Activated CD8-positive, alpha-beta memory T cell treated with anti-CD3 and anti-CD28 coated beads for 36 hours (primary cell): ENCODE measurements at regions not wholly inside any gene's neighbourhood (a gene's known extent, or its start where the extent isn't known, plus 50 kb on each side); places are given as distances from the start of the nearest gene placed in this dataset.
"Not testable (repeated sequence)": the region's sequence is repeated elsewhere in the genome, so short reads cannot be mapped to it uniquely, and the experiment has no call there.

Experiments
- CTCF ChIA-PET: fragments of 350-600 bp; sonication (Branson Sonifier 250); formaldehyde crosslinking; loops from one replicate; lab custom pipeline; 2021; ENCODE audit warnings: antibody characterized with exemption; lab: Charles Lee
- POLR2A ChIA-PET: fragments of 350-600 bp; sonication (Branson Sonifier 250); formaldehyde crosslinking; loops from one replicate; lab custom pipeline; 2021; ENCODE audit warnings: antibody characterized with exemption; lab: Charles Lee

DNA sequence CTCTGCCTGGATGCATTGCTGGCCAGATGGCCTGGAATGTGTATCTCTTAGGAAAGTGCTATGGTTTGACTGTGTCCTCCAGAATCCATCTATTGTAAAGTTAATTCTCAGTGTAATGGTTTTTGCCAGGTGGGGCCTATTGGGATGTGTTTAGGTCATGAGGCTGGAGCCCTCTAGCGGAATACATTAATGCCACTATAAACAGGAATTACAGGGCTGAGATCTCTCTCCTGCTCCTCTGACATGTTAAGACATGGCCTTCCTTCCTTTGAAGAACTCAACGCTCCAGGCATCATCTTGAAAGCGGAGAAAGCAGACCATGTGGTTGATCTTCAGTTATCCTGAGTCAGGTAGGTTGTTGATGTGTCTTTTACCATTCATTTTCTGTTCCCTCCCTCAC is 276.4 kb downstream of the RPIA start:
- CTCF ChIA-PET, result no interaction called here

DNA sequence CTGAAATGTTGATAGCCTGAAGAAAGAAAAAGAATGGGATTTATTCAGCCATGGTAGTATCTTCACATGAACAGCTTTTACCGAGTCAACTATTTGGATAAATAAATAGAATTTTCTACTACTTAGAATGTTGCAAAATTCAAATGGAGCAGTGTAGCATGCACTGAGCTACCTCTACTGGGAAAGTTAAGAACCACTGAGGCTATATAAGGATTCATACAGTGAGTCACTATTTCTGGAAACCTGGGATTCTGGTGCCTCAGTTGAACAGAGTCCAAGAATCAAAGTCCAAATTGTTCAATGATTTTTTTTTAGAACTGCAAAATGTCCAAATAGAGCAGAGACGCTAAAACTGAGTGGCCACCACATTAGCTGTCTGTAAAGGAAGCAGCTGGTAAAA is 286.5 kb downstream of the RPIA start:
- CTCF ChIA-PET, POLR2A ChIA-PET: not testable (repeated sequence)

More for the DNA sequence above, 276.4 kb downstream of the RPIA start:
- POLR2A ChIA-PET, result no interaction called here

DNA sequence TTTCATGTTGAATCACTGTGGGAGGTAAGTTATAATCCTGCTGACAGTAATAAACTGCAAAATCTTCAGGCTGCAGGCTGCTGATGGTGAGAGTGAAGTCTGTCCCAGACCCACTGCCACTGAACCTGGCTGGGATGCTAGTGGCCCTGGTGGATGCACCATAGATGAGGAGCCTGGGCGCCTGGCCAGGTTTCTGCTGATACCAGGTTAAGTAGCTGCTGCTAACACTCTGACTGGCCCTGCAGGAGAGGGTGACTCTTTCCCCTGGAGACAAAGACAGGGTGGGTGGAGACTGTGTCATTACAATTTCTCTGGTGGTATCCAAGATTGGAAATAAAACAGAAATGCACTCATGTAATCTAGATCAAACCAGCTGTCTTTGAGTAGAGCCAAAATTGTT is 287.0 kb downstream of the RPIA start:
- CTCF ChIA-PET, POLR2A ChIA-PET: not testable (repeated sequence)

DNA sequence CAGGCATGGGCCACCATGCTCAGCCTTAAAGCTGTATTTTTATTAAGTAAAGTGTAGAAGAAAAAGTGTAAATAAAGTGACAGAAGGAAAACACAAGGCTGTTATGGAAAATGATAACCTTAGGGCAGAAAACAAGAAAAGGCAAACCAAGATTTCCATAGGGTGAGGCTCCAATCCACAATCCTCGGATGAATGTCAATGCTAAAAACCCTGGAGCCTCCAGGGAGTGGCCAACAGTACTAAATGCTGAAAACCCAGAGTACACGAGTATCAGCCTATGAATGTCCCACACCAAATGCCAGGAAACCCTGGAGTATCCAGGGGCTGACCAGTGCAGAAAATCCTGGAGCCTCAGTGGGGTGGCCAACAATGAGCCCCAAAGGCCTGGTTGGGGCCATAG is 292.6 kb downstream of the RPIA start:
- CTCF ChIA-PET, POLR2A ChIA-PET: not testable (repeated sequence)

DNA sequence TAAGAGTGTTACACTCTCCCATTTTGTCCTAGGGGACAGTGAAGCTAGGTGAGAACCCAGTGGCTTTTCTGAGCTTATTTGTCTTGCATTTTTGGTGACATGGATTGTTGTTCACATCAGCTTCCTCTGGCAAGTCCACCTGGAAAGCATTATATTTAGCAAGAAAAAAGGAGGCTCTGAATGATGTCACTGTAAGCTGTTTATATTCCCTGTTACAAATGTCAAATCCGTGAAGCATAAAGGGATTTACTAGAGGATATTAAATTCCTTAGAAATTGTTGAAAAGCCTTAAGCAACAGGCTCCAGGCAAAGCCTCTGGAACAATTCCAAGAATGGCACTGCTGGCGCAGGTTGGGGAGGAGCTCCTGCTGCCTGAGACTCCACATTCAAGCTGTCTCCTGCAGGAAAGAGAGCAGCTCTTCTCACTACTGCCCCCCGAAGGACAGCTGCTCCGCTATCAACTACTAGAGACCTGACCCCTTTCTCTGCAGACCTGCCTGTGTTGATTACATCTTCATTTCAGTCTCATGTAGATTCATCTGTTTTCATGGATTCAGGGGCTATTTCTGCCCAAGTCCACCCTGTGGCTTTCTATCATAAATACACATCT is 295.4 kb downstream of the RPIA start:
- POLR2A ChIA-PET, CTCF ChIA-PET: not testable (repeated sequence)

DNA sequence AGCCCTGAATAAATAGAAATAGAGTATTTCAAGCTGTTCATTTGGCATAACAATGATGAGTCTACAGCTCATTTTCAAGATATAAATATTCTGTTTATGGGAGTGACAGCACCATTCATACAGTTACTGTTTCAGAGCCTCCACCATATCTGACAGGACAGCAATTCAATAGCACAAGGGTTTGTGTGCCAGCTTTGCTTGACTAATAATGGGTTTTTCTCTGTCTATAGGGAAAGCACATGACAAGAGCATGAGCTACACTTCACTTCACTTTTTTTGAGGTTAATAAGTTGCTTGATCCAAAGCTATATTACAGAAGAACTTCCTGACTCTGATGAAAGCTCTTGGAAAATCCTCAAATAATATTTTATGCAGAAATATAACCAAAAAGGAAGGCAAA is 297.1 kb downstream of the RPIA start:
- POLR2A ChIA-PET, CTCF ChIA-PET: not testable (repeated sequence)

DNA sequence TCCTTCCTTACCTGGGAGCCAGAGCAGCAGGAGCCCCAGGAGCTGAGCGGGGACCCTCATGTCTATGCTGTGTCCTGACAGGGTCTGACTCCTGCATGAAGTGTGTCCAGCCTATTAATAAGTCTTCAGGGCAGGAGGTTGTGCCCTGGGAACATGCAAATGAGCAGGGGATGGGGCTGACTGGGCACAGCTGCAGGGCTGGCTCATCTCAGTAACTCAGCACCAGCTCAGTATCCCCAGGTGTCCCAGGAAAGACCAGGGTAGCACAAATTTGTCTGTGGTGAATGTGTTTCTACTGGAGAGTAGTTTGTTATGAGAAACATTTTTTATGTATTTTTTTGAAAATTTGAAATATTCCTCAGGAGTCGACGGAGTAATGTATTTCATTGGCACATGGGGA is 301.3 kb downstream of the RPIA start:
- CTCF ChIA-PET, POLR2A ChIA-PET: not testable (repeated sequence)

DNA sequence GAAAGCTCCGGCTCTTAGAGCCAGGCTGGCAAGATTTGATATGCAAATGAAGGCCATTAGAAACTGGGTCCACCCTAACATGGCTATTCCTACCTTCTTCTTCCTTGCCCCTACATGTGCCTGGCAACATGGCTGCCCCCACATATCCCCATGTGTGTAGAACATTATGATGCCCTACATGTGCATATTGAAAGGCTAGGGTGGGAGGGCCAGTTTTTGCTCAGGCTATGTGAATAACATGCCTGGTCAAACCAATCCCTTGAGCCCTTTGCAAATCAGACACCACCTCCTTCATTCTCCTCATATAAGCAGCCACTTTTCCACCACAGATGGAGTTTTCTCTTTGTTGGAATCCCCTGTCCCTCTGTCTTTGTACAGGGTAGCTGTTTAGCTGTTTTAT is 303.4 kb downstream of the RPIA start:
- POLR2A ChIA-PET, CTCF ChIA-PET: not testable (repeated sequence)

DNA sequence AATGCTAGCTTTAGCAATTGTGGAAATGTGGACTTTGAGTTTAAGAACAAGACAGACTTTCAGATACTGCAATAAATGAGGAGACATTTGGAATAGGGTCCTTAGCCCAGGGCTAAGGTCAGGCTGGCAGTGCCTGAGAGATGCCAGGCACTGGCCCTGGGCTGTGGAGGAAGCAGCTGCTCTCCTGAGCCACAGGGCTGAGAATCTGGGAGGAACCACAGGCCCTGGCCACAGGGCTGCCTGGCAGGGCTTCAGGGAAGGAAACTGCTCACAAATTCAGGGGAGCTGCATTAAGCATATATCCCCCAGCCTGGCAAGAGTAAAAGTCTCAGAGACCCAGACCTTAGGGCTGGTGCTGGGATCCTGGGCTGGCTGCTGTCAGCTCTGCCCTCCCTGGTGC is 305.1 kb downstream of the RPIA start:
- CTCF ChIA-PET, POLR2A ChIA-PET: not testable (repeated sequence)

DNA sequence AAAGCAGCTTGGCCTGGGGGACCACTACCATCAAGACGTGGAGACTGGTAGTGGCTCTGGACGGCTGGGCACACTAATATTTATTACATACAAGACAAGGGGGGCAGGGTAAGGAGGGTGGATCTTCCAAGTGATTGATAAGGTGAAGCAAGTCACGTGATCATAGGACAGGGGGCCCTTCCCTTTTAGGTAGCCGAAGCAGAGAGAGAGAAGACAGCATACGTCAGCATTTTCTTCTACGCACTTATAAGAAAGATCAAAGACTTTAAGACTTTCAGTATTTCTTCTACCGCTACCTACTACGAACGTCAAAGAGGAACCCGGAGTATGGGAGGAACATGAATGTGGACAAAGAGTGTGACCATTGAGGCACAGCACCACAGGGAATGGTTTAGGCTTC is 307.9 kb downstream of the RPIA start:
- ChIA-PET CTCF (no interaction called here), POLR2A (no interaction called here)

DNA sequence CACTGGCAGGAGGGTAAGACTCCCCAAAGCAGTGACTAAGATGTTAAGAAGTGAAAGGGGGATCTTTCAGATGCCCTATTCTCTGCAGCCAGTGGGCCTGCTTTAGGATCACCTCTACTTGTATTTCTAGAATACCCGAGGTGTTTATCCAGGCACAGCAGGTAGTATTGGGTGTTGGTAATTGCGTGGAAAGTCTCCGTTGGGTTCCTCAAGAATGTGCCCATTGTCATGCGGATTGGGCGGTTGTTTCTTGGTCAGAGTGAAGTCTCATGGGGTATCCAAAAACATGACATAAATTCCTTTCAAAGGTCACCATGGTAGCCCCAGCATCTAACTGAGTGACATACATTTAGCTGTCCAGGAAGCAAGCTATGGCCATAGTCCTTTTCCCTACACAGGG is 308.8 kb downstream of the RPIA start:
- POLR2A ChIA-PET, result no interaction called here

DNA sequence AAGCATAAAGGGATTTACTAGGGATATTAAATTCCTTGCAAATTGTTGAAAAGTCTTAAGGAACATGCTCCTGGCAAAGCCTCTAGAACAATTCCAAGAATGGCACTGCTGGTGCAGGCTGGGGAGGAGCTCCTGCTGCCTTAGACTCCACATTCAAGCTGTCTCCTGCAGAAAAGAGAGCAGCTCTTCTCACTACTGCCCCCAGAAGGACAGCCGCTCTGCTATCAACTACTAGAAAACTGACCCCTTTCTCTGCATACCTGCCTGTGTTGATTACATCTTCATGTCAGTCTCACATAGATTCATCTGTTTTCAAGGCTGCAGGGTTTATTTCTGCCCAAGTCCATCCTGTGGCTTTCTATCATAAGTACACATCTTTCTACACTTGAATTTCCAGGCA is 312.8 kb downstream of the RPIA start:
- CTCF ChIA-PET, POLR2A ChIA-PET: not testable (repeated sequence)

More for the DNA sequence above, 308.8 kb downstream of the RPIA start:
- CTCF ChIA-PET, result no interaction called here

DNA sequence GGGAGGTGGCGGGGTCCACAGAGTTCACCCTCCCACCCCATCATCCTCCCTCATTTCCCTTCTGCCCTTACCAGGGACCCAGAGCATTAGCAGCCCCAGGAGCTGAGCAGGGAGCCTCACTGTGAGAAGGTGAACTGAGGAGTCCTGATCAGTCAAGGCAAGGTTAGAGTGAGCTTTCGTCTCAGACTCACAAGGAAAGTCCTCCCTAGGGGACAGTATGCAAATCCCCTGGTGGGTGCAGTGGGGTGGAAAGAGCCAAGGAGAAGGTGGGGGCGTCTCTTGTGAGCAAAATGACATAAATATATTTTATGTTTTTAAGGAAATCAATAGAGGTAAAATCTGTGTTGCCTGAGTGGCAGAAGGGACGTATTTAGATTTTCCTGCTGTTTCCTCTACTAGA is 329.1 kb downstream of the RPIA start:
- CTCF ChIA-PET, POLR2A ChIA-PET: not testable (repeated sequence)

DNA sequence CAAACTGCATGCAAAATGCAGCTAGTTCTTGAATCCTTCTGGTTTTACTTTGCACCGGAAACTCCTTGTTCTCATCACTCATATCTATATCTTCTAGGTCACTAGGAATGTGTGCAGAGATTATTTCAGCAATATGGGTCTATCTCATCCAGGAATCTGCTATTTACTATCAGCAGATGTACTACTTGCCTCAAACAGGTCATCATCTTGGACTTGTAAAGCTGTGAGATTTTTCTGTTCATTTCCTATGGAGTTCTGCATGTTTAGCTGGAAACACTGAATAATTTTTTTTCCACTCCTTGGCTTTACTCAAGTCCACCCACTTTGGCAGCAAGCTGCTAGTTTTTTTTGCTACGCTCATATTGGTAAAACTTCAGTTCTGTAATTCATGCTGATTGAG is 334.8 kb downstream of the RPIA start:
- CTCF ChIA-PET, POLR2A ChIA-PET: not testable (repeated sequence)

DNA sequence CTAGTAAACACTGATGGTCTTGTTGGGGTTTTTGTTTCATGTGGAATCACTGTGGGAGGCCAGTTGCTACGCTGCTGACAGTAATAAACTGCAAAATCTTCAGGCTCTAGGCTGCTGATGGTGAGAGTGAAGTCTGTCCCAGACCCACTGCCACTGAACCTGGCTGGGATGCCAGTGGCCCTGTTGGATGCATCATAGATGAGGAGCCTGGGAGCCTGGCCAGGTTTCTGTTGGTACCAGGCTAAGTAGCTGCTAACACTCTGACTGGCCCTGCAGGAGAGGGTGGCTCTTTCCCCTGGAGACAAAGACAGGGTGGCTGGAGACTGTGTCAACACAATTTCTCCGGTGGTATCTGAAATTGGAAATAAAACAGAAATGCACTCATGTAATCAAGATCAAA is 335.6 kb downstream of the RPIA start:
- POLR2A ChIA-PET, CTCF ChIA-PET: not testable (repeated sequence)

DNA sequence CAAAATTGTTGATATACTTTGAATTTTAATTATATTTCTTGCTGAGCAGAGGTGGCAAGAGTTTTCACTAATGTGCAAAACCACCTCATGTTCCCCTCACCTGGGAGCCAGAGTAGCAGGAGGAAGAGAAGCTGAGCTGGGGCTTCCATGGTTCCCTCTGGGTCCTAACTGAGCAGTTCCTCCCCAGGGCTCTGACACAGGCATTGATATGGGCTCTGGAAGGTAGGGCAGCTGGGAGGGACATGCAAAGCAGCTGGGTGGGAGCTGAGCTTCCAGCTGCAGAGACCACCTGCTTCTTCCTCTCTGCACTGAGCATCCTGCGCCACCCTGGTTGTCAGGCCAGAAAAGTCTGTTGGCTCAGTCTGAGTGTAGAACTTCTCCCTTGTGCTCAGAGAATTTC is 336.1 kb downstream of the RPIA start:
- POLR2A ChIA-PET, CTCF ChIA-PET: not testable (repeated sequence)

DNA sequence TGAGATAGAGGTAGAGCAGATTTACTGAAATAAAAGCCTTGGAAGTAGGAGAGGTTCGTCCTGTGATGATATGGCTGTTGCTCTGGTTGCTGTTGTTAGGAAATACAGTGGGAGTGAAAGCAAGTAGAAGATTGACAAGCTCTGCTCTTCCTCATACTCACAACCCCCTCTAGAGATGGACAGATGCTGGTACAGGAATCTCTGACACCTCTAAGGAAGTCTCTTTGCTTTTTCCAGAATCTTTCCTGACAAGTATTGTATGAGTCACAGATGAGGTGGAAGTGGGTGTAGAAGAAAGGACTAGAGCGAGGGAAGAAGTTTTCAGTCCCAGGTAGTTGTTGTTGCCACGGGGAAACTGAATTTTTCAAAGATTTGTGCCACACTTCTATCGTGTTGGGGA is 337.8 kb downstream of the RPIA start:
- CTCF ChIA-PET, POLR2A ChIA-PET: not testable (repeated sequence)

DNA sequence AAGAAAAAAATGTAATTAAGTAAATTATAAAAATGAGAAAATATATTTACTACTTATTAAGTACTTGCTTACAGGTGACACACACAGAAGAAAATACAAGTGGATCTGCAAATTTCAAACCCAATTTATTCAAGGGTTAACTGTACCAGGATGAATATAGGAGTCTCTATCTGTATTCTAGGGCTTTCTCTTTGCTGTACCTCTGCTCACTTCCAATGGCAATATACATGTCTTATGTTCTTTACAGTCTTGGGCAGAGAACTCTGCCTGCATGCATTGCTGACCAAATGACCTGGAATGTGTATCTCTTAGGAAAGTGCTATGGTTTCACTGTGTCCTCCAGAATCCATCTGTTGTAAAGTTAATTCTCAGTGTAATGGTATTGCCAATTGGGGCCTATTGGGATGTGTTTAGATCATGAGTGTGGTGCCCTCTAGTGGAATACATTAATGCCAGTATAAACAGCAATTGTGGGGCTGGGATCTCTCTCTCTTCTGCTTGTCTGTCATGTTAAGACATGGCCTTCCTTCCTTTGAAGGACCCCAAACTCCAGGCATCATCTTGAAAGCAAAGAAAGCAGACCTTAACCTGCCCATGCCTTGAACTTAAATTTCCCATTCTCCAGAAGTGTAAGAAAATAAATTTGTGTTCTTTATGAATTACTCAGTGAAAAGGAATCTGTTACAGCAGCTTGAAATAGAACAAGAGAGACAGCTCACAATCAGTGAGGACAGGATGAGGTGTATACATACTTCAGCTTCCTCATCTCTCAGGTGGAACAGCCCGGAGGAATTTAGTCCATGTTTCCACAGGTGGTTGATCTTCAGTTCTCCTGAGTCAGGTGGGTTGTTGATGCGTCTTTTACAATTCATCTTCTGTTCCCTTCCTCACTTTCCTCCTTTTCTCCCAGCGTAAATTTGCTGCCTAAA is 356.9 kb downstream of the RPIA start:
- POLR2A ChIA-PET, CTCF ChIA-PET: not testable (repeated sequence)

DNA sequence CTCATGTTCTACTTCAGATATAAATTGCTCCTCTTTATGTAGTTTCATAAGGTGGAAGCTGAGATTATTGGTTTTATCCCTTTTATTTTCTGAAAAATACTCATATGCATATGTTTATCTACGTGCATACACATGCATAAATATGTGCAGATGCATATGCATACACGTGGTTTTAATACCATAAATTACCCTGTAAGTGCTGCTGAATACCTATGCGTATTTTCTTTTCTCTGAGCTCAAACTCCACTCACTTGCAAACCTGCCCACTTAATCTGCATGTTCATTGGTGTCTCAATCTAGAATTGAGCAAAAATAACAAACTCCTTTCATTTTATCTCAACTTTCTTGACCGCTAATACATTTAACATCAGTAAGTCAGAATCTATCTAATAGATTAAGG is 367.1 kb downstream of the RPIA start:
- POLR2A ChIA-PET, CTCF ChIA-PET: not testable (repeated sequence)

DNA sequence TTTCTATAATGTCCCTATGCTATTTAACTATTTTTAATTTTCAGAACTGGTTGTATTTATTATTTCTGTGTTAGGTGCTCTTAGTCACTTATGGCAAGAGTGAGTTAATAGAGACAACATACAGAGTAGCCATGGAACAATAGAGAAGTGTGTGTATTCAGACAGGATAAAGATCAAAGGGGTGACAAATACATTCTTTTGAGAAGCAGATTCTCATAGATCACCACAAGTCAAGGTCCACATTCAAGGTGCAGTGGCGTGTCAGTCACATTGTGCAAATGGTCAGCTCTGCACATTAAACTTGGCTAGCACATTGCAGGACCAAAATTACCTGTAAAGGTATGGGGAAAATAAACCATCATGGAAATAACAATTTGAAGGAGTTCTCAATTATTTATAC is 369.7 kb downstream of the RPIA start:
- POLR2A ChIA-PET, CTCF ChIA-PET: not testable (repeated sequence)

DNA sequence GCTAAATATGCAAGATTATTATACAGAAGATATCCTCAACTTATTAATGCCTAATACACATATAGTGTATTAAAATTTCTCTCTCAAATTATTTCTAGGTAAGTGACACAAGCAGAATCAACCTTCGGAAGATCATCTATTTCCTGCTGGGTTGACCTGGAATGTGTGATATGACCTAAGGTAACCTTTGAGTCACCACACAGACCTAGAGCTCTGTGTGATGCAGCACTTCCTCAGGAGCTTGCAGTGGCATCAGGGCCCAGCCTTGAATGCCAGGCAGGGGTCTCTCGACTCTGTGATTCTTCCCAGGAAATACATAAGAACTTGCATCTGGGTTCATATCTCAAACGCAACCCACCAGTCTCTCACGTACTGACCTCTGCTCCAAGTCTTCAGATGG is 385.3 kb downstream of the RPIA start:
- CTCF ChIA-PET, POLR2A ChIA-PET: not testable (repeated sequence)
